ENCODE measurements at regions not wholly inside any gene's neighbourhood (a gene's known extent, or its start where the extent isn't known, plus 50 kb on each side); places are given as distances from the start of the nearest gene placed in this dataset.

- no peak for DNase-seq (ENCODE audit: low spot score)
These were observed 331.1 kb downstream of the FSIP2 start for GRCh38 chr2:186069676-186070075.

GRCh38 chr2:186085226-186085625, 346.6 kb downstream of the FSIP2 start:
- DNase-seq (ENCODE audit: low spot score) = no peak

GRCh38 chr2:186093174-186093573, 354.6 kb downstream of the FSIP2 start:
- DNase-seq (ENCODE audit: low spot score) = no peak

- no peak for DNase-seq (ENCODE audit: low spot score)
These were observed 360.2 kb downstream of the FSIP2 start for GRCh38 chr2:186098821-186099220.

GRCh38 chr2:186099826-186100225, 361.2 kb downstream of the FSIP2 start:
- DNase-seq (ENCODE audit: low spot score) = no peak

- DNase-seq (ENCODE audit: low spot score) = no peak
These were observed 362.0 kb downstream of the FSIP2 start for GRCh38 chr2:186100636-186101035.

GRCh38 chr2:186101616-186102015, 363.0 kb downstream of the FSIP2 start:
- DNase-seq (ENCODE audit: low spot score) = no peak

GRCh38 chr2:186103276-186103675, 364.7 kb downstream of the FSIP2 start:
- DNase-seq (ENCODE audit: low spot score) = no peak

GRCh38 chr2:186105016-186105724, 366.6 kb downstream of the FSIP2 start:
- no peak for DNase-seq (ENCODE audit: low spot score)

- no peak for DNase-seq (ENCODE audit: low spot score)
These were observed 369.9 kb downstream of the FSIP2 start for GRCh38 chr2:186108470-186108869.

GRCh38 chr2:186113284-186113683, 372.8 kb upstream of the ZC3H15 start:
- no peak for DNase-seq (ENCODE audit: low spot score)

GRCh38 chr2:186125156-186125555, 360.9 kb upstream of the ZC3H15 start:
- no peak for DNase-seq (ENCODE audit: low spot score)

GRCh38 chr2:186125625-186126024, 360.4 kb upstream of the ZC3H15 start:
- DNase-seq (ENCODE audit: low spot score) = no peak

GRCh38 chr2:186126181-186126580, 359.9 kb upstream of the ZC3H15 start:
- DNase-seq (ENCODE audit: low spot score) = no peak

- peak; percentile 4 for DNase-seq (ENCODE audit: low spot score)
These were observed 356.1 kb upstream of the ZC3H15 start for GRCh38 chr2:186129767-186130581.

- no peak for DNase-seq (ENCODE audit: low spot score)
These were observed 355.1 kb upstream of the ZC3H15 start for GRCh38 chr2:186130748-186131641.

- DNase-seq (ENCODE audit: low spot score) = no peak
These were observed 350.4 kb upstream of the ZC3H15 start for GRCh38 chr2:186135686-186136085.

- no peak for DNase-seq (ENCODE audit: low spot score)
These were observed 349.2 kb upstream of the ZC3H15 start for GRCh38 chr2:186136860-186137259.

GRCh38 chr2:186138845-186139244, 347.2 kb upstream of the ZC3H15 start:
- no peak for DNase-seq (ENCODE audit: low spot score)

GRCh38 chr2:186159101-186159500, 327.0 kb upstream of the ZC3H15 start:
- no peak for DNase-seq (ENCODE audit: low spot score)

GRCh38 chr2:186164325-186164724, 321.7 kb upstream of the ZC3H15 start:
- DNase-seq (ENCODE audit: low spot score) = no peak

- DNase-seq (ENCODE audit: low spot score) = no peak
These were observed 315.4 kb upstream of the ZC3H15 start for GRCh38 chr2:186170693-186171092.
